ENCODE measurements at regions not wholly inside any gene's neighbourhood (a gene's known extent, or its start where the extent isn't known, plus 50 kb on each side); places are given as distances from the start of the nearest gene placed in this dataset.

DNA sequence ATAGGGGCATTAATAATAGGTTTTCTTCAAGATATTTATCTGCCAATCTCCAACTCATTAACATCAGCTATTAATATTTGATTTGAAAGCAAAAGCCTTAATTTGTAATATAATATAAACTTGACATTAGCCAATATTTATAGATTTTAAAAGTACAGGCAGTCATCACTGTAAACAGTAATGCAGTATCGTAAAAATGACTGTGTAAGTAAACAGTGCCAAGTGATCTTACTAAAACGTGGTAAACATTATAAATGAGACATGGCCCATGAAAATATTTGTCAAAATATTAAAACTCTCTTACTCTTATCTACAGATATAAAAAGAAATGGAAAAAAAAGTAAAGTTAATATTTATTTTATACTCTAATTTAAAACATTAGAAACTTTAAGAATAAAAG lies 101.6 kb upstream of the EPHA6 start:
- DNase-seq, result no peak
- TF ChIP-seq, protein P1, sequence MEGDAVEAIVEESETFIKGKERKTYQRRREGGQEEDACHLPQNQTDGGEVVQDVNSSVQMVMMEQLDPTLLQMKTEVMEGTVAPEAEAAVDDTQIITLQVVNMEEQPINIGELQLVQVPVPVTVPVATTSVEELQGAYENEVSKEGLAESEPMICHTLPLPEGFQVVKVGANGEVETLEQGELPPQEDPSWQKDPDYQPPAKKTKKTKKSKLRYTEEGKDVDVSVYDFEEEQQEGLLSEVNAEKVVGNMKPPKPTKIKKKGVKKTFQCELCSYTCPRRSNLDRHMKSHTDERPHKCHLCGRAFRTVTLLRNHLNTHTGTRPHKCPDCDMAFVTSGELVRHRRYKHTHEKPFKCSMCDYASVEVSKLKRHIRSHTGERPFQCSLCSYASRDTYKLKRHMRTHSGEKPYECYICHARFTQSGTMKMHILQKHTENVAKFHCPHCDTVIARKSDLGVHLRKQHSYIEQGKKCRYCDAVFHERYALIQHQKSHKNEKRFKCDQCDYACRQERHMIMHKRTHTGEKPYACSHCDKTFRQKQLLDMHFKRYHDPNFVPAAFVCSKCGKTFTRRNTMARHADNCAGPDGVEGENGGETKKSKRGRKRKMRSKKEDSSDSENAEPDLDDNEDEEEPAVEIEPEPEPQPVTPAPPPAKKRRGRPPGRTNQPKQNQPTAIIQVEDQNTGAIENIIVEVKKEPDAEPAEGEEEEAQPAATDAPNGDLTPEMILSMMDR (IDR thresholded peaks at IDR 0.05; ENCODE audit: low read depth, low read length, missing control alignments), result no peak
- in situ Hi-C loops (cut with HindIII; ENCODE audit: low pct_ligation_motif_present, low sequenced_read_pairs), result no loop called here
- Histone ChIP-seq H3K27ac (no peak overlapping the region), H3K36me3 (replicated peaks) (no peaks in the 10 kb centered on the region), H3K27me3 (replicated peaks) (no peaks in the 10 kb centered on the region), H3K4me3 (ENCODE audit: low read depth, low read length) (no peak overlapping the region)

DNA sequence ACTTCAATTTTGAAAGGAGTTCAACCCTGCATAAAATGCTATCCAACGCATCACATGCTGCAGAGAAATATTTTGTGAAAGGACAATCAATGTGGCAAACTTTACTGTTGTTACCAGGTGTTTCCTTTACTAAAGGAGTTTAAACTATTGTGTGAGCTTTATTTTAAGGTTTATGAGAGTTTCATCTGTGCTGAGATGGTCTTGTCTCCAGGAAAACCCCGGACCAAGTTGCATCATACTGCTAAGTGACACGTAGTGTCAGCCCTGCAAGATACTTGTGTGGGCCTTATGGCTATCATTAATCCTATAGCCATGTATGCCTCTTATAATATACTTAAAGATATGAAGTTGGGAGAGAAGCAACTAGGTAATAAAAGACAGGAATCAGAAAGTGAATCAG lies 94.5 kb upstream of the EPHA6 start:
- in situ Hi-C loops (cut with HindIII; ENCODE audit: low pct_ligation_motif_present, low sequenced_read_pairs), result no loop called here
- DNase-seq, result no peak
- Histone ChIP-seq H3K27ac (no peak overlapping the region), H3K27me3 (replicated peaks) (no peaks in the 10 kb centered on the region), H3K4me3 (ENCODE audit: low read depth, low read length) (no peak overlapping the region), H3K36me3 (replicated peaks) (no peaks in the 10 kb centered on the region)
- TF ChIP-seq, protein P1 (IDR thresholded peaks at IDR 0.05; ENCODE audit: low read depth, low read length, missing control alignments), result no peak

DNA sequence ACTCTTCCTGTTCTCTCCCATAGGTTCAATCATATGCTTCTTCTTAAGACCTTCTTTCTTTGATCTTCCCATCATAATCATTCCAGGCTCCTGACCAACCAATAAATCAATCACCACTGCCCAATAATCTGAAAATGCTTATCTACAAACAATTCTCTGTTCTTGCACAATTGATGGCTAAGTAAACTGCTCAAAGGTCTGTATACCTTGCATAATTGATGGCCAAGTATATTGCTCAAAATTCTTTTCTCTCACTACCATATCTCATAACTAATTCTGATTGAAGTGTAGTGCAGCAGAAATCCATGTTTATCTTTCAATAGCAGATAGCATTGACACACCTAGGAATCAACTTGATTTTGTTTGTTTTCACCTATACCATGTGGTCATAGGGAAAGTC lies 83.4 kb upstream of the EPHA6 start:
- no peak overlapping the region for H3K4me3 ChIP-seq (ENCODE audit: low read depth, low read length)
- H3K27ac ChIP-seq, result no peak overlapping the region
- no peak for DNase-seq
- H3K27me3 ChIP-seq (replicated peaks), result no peaks in the 10 kb centered on the region
- no peaks in the 10 kb centered on the region for H3K36me3 ChIP-seq (replicated peaks)
- in situ Hi-C loops (cut with HindIII; ENCODE audit: low pct_ligation_motif_present, low sequenced_read_pairs), result no loop called here
- TF ChIP-seq, protein P1 (IDR thresholded peaks at IDR 0.05; ENCODE audit: low read depth, low read length, missing control alignments), result no peak

GRCh38 chr3:96734273-96735009 lies 80.0 kb upstream of the EPHA6 start:
- H3K36me3 ChIP-seq (replicated peaks), result no peaks in the 10 kb centered on the region
- DNase-seq, result no peak
- TF ChIP-seq, protein P1 (IDR thresholded peaks at IDR 0.05; ENCODE audit: low read depth, low read length, missing control alignments), result no peak
- H3K4me3 ChIP-seq (ENCODE audit: low read depth, low read length), result no peak overlapping the region
- H3K27me3 ChIP-seq (replicated peaks), result no peaks in the 10 kb centered on the region
- in situ Hi-C loops (cut with HindIII; ENCODE audit: low pct_ligation_motif_present, low sequenced_read_pairs), result no loop called here
- H3K27ac ChIP-seq, result no peak overlapping the region

- in situ Hi-C loops (cut with HindIII; ENCODE audit: low pct_ligation_motif_present, low sequenced_read_pairs), result no loop called here
- no peaks in the 10 kb centered on the region for H3K36me3 ChIP-seq (replicated peaks)
- DNase-seq, result no peak
- TF ChIP-seq, protein P1 (IDR thresholded peaks at IDR 0.05; ENCODE audit: low read depth, low read length, missing control alignments), result no peak
- H3K27ac ChIP-seq, result no peak overlapping the region
- no peaks in the 10 kb centered on the region for H3K27me3 ChIP-seq (replicated peaks)
- no peak overlapping the region for H3K4me3 ChIP-seq (ENCODE audit: low read depth, low read length)
Measured at GRCh38 chr3:96748139-96748538, 66.3 kb upstream of the EPHA6 start.
